HepG2 (cell line): ENCODE measurements at regions not wholly inside any gene's neighbourhood (a gene's known extent, or its start where the extent isn't known, plus 50 kb on each side); places are given as distances from the start of the nearest gene placed in this dataset.

Experiments used
- ARID2 ChIP-seq: sonication (generic); formaldehyde crosslinking; IDR thresholded peaks from 2 replicates; pipeline ENCODE4 v1.8.1; 2022; ENCODE audit warnings: mild to moderate bottlenecking, missing genetic modification reagents, borderline replicate concordance
- DPF2 ChIP-seq: sonication (generic); formaldehyde crosslinking; IDR thresholded peaks from 2 replicates; pipeline ENCODE4 v1.4.0; 2020; ENCODE audit warnings: mild to moderate bottlenecking, low read depth, missing genetic modification reagents, borderline replicate concordance
- GATAD1 ChIP-seq: IDR thresholded peaks from 2 replicates; pipeline ENCODE4 v1.6.1; 2016; ENCODE audit warnings: missing genetic modification reagents, missing compliant biosample characterization
- GTF3A ChIP-seq: sonication (generic); formaldehyde crosslinking; conservative IDR thresholded peaks from 2 replicates; pipeline ENCODE4 v1.4.0; 2020; ENCODE audit warnings: mild to moderate bottlenecking, missing genetic modification reagents
- KDM3A ChIP-seq: IDR thresholded peaks from 2 replicates; pipeline ENCODE4 v1.6.1; 2018; ENCODE audit warnings: low read depth, missing compliant biosample characterization
- MYC ChIP-seq: sonication (generic); formaldehyde crosslinking; IDR thresholded peaks from 2 replicates; pipeline ENCODE4 v1.9.0; 2021; ENCODE audit warnings: missing genetic modification reagents, borderline replicate concordance
- NBN ChIP-seq: fragments of 450-650 bp; conservative IDR thresholded peaks from 2 replicates; pipeline ENCODE4 v1.6.1; 2017
- NFE2L2 ChIP-seq: fragments of 150-350 bp; IDR thresholded peaks from 2 replicates; pipeline ENCODE4 v1.6.1; 2014; ENCODE audit warnings: low read length
- PAX8 ChIP-seq: sonication (generic); formaldehyde crosslinking; IDR thresholded peaks from 2 replicates; pipeline ENCODE4 v1.8.0; 2022; ENCODE audit warnings: mild to moderate bottlenecking, missing genetic modification reagents, borderline replicate concordance
- REPIN1 ChIP-seq: sonication (generic); formaldehyde crosslinking; IDR thresholded peaks from 2 replicates; pipeline ENCODE4 v1.8.0; 2022; ENCODE audit warnings: missing genetic modification reagents, low read depth, mild to moderate bottlenecking, borderline replicate concordance
- TAF1 ChIP-seq: sonication (generic); formaldehyde crosslinking; IDR thresholded peaks from 2 replicates; pipeline ENCODE4 v1.4.0; 2020; ENCODE audit warnings: missing genetic modification reagents
- ZNF143 ChIP-seq: sonication (generic); formaldehyde crosslinking; IDR thresholded peaks from 2 replicates; pipeline ENCODE4 v1.4.0; 2020; ENCODE audit warnings: missing genetic modification reagents
- ZNF224 ChIP-seq: sonication (generic); formaldehyde crosslinking; IDR thresholded peaks from 2 replicates; pipeline ENCODE4 v1.5.0; 2020; ENCODE audit warnings: mild to moderate bottlenecking, missing genetic modification reagents
- ZNF598 ChIP-seq: sonication (generic); formaldehyde crosslinking; IDR thresholded peaks from 2 replicates; pipeline ENCODE4 v1.5.1; 2020; ENCODE audit warnings: mild to moderate bottlenecking, missing genetic modification reagents, borderline replicate concordance
- ZNF768 ChIP-seq: sonication (generic); formaldehyde crosslinking; IDR thresholded peaks from 2 replicates; pipeline ENCODE4 v1.4.0; 2020; ENCODE audit warnings: missing genetic modification reagents
- TF ChIP-seq, protein P1 (sequence below): sonication (generic); formaldehyde crosslinking; IDR thresholded peaks from 2 replicates; pipeline ENCODE4 v1.4.0; 2020; ENCODE audit warnings: missing genetic modification reagents
- TF ChIP-seq, protein P2 (sequence below): sonication (generic); formaldehyde crosslinking; IDR thresholded peaks from 2 replicates; pipeline ENCODE4 v1.4.0; 2020; ENCODE audit warnings: missing genetic modification reagents
- TF ChIP-seq, protein P3 (sequence below): sonication (generic); formaldehyde crosslinking; IDR thresholded peaks from 2 replicates; pipeline ENCODE4 v1.5.0; 2020; ENCODE audit warnings: missing genetic modification reagents
- TF ChIP-seq, protein P4 (sequence below): sonication (generic); formaldehyde crosslinking; IDR thresholded peaks from 2 replicates; pipeline ENCODE4 v1.4.0; 2020; ENCODE audit warnings: mild to moderate bottlenecking, missing genetic modification reagents, borderline replicate concordance

- TF ChIP-seq, protein P1, sequence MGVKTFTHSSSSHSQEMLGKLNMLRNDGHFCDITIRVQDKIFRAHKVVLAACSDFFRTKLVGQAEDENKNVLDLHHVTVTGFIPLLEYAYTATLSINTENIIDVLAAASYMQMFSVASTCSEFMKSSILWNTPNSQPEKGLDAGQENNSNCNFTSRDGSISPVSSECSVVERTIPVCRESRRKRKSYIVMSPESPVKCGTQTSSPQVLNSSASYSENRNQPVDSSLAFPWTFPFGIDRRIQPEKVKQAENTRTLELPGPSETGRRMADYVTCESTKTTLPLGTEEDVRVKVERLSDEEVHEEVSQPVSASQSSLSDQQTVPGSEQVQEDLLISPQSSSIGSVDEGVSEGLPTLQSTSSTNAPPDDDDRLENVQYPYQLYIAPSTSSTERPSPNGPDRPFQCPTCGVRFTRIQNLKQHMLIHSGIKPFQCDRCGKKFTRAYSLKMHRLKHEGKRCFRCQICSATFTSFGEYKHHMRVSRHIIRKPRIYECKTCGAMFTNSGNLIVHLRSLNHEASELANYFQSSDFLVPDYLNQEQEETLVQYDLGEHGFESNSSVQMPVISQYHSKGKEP (CRISPR knock-in tag): no peak
- TF ChIP-seq REPIN1 (CRISPR knock-in tag) (no peak), NBN (no peak), GTF3A (CRISPR knock-in tag) (peak; percentile 64; the same call in 1 of the 2 replicates), TAF1 (CRISPR knock-in tag) (no peak), DPF2 (peak; percentile 65; the same call in 1 of the 2 replicates), MYC (CRISPR knock-in tag) (0 out of 2 replicates have a peak, but pooled peaks have one; percentile 19), ZNF598 (CRISPR knock-in tag) (no peak), PAX8 (CRISPR knock-in tag) (no peak), ZNF143 (CRISPR knock-in tag) (no peak), KDM3A (no peak; the same call in 1 of the 2 replicates), NFE2L2 (0 out of 2 replicates have a peak, but pooled peaks have one; percentile 22), ZNF224 (no peak), GATAD1 (peak; percentile 39; the same call in 1 of the 2 replicates), ARID2 (no peak), ZNF768 (CRISPR knock-in tag) (no peak)
- TF ChIP-seq, protein P2, sequence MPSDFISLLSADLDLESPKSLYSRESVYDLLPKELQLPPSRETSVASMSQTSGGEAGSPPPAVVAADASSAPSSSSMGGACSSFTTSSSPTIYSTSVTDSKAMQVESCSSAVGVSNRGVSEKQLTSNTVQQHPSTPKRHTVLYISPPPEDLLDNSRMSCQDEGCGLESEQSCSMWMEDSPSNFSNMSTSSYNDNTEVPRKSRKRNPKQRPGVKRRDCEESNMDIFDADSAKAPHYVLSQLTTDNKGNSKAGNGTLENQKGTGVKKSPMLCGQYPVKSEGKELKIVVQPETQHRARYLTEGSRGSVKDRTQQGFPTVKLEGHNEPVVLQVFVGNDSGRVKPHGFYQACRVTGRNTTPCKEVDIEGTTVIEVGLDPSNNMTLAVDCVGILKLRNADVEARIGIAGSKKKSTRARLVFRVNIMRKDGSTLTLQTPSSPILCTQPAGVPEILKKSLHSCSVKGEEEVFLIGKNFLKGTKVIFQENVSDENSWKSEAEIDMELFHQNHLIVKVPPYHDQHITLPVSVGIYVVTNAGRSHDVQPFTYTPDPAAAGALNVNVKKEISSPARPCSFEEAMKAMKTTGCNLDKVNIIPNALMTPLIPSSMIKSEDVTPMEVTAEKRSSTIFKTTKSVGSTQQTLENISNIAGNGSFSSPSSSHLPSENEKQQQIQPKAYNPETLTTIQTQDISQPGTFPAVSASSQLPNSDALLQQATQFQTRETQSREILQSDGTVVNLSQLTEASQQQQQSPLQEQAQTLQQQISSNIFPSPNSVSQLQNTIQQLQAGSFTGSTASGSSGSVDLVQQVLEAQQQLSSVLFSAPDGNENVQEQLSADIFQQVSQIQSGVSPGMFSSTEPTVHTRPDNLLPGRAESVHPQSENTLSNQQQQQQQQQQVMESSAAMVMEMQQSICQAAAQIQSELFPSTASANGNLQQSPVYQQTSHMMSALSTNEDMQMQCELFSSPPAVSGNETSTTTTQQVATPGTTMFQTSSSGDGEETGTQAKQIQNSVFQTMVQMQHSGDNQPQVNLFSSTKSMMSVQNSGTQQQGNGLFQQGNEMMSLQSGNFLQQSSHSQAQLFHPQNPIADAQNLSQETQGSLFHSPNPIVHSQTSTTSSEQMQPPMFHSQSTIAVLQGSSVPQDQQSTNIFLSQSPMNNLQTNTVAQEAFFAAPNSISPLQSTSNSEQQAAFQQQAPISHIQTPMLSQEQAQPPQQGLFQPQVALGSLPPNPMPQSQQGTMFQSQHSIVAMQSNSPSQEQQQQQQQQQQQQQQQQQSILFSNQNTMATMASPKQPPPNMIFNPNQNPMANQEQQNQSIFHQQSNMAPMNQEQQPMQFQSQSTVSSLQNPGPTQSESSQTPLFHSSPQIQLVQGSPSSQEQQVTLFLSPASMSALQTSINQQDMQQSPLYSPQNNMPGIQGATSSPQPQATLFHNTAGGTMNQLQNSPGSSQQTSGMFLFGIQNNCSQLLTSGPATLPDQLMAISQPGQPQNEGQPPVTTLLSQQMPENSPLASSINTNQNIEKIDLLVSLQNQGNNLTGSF (CRISPR knock-in tag): no peak
- TF ChIP-seq, protein P3, sequence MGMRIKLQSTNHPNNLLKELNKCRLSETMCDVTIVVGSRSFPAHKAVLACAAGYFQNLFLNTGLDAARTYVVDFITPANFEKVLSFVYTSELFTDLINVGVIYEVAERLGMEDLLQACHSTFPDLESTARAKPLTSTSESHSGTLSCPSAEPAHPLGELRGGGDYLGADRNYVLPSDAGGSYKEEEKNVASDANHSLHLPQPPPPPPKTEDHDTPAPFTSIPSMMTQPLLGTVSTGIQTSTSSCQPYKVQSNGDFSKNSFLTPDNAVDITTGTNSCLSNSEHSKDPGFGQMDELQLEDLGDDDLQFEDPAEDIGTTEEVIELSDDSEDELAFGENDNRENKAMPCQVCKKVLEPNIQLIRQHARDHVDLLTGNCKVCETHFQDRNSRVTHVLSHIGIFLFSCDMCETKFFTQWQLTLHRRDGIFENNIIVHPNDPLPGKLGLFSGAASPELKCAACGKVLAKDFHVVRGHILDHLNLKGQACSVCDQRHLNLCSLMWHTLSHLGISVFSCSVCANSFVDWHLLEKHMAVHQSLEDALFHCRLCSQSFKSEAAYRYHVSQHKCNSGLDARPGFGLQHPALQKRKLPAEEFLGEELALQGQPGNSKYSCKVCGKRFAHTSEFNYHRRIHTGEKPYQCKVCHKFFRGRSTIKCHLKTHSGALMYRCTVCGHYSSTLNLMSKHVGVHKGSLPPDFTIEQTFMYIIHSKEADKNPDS (CRISPR knock-in tag): no peak
- TF ChIP-seq, protein P4, sequence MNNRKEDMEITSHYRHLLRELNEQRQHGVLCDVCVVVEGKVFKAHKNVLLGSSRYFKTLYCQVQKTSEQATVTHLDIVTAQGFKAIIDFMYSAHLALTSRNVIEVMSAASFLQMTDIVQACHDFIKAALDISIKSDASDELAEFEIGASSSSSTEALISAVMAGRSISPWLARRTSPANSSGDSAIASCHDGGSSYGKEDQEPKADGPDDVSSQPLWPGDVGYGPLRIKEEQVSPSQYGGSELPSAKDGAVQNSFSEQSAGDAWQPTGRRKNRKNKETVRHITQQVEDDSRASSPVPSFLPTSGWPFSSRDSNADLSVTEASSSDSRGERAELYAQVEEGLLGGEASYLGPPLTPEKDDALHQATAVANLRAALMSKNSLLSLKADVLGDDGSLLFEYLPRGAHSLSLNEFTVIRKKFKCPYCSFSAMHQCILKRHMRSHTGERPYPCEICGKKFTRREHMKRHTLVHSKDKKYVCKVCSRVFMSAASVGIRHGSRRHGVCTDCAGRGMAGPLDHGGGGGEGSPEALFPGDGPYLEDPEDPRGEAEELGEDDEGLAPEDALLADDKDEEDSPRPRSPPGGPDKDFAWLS (CRISPR knock-in tag): no peak
Measured at GRCh38 chr3:188002626-188003138, 151.3 kb upstream of the LPP start (continued).
